ENCODE measurements at regions not wholly inside any gene's neighbourhood (a gene's known extent, or its start where the extent isn't known, plus 50 kb on each side); places are given as distances from the start of the nearest gene placed in this dataset.
A peak's percentile ranks its signal among the peaks of the same experiment; 100 is the strongest.

DNA sequence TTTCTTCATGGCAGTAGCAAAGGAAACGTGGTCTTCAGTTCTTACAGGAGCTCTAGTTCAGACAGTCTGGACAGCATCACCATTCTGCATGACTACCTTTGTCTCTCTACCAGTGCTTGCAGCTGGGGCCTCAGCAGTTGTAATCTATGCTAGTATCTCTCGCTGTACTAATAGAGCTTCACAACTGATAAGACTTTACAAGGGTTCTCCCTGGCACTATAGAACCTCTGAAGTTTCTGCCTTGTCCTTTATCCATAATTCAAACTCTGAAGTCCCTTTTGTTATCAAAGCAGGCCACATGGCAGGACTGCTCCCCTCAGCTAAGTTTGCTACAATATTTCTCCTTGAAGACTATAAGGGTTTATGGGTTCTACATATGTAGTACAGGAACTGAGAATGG, 842.1 kb upstream of the ADGRB3 start:
- Histone ChIP-seq H4K20me1 (replicated peaks; ENCODE audit: control insufficient read depth, insufficient read depth, low read length) (no peaks in the 10 kb centered on the region), H3K27me3 (ENCODE audit: control insufficient read depth in 2 of 2, insufficient read depth in 2 of 2, low read length in 2 of 2) (no peaks in the 10 kb centered on the region), H3K9ac (ENCODE audit: insufficient read depth in 1 of 2, low read depth in 2 of 2, low read length in 2 of 2) (no peak overlapping the region), H3K9me3 (replicated peaks; ENCODE audit: control insufficient read depth, insufficient read depth, low read depth, low read length) (no peaks in the 10 kb centered on the region), H3K79me2 (ENCODE audit: control insufficient read depth, insufficient read depth, low read length) (no peaks in the 10 kb centered on the region), H2AFZ (ENCODE audit: low read depth, low read length) (peak overlapping the region; percentile 84), H3K4me1 (replicated peaks in 1 of 2; ENCODE audit: control insufficient read depth in 2 of 2, insufficient read depth in 2 of 2, low read length in 2 of 2) (peaks cover 0 to 8% of the 10 kb centered on the region in 2 experiments; a peak in 2 of 5 replicates), H3K36me3 (ENCODE audit: control insufficient read depth, insufficient read depth, low read length) (no peaks in the 10 kb centered on the region), H3K4me3 (no peak overlapping the region), H3K4me2 (ENCODE audit: insufficient read depth, low read length) (peak overlapping the region; percentile 33; the same call in 1 of the 2 replicates), H3K9me1 (ENCODE audit: control insufficient read depth, insufficient read depth, low read length) (no peaks in the 10 kb centered on the region), H3K27ac (ENCODE audit: extremely low read depth, low read depth, low read length) (peak overlapping the region; percentile 49)
- in situ Hi-C loops (cut with MboI) (no loop called here), intact Hi-C loops (cut with micrococcal nuclease) (no loop called here)
- ChIA-PET CTCF (ENCODE audit: low intra/inter-chr PET ratio) (no interaction called here), POLR2A (interaction anchor here (0.5 to 0.9 kb wide), 2 partner anchors 96 to 297 kb away, joined by 3 to 4 read pairs; no protein-coding TSS in a partner anchor)
- FAIRE-seq (peak; percentile 46), ATAC-seq (peak; percentile 86), DNase-seq (ENCODE audit: extremely low read depth in 1 of 4, low spot score in 3 of 4) (peak in 3 of 4 experiments; percentile 11 to 60 (median 17))
- no TSS peak for BruUV-seq (replicated peaks)
- WGBS (ENCODE audit: insufficient coverage, low coverage, missing lambda C conversion rate): 0% methylated on average over 2 of the region's 2 CpGs
- TF ChIP-seq CBFA2T3 (IDR thresholded peaks at IDR 0.05) (peak; percentile 62), NFIC (IDR thresholded peaks at IDR 0.05) (no peak), MAFG (tag; conservative IDR thresholded peaks at IDR 0.05) (no peak), ZBTB1 (CRISPR knock-in tag; IDR thresholded peaks at IDR 0.05; ENCODE audit: borderline replicate concordance, low read depth) (no peak), XRCC5 (IDR thresholded peaks at IDR 0.05; ENCODE audit: low read depth, low read length) (no peak), ZNF316 (IDR thresholded peaks at IDR 0.05) (no peak), SMARCC2 (IDR thresholded peaks at IDR 0.05; ENCODE audit: low read depth) (no peak), HSF4 (CRISPR knock-in tag; IDR thresholded peaks at IDR 0.05; ENCODE audit: borderline replicate concordance) (no peak), SIRT6 (IDR thresholded peaks at IDR 0.05; ENCODE audit: low read depth, low read length) (no peak), E2F3 (CRISPR knock-in tag; IDR thresholded peaks at IDR 0.05) (no peak), ARID1B (IDR thresholded peaks at IDR 0.05) (peak; percentile 61), TGIF2 (CRISPR knock-in tag; IDR thresholded peaks at IDR 0.05) (no peak), ZNF347 (CRISPR knock-in tag; IDR thresholded peaks at IDR 0.05; ENCODE audit: low read depth) (no peak), SMARCB1 (IDR thresholded peaks at IDR 0.05; ENCODE audit: insufficient read length, low read depth) (peak; percentile 37), CBX3 (IDR thresholded peaks at IDR 0.05; ENCODE audit: borderline replicate concordance in 1 of 2, low read length in 2 of 2) (peak in 1 of 2 experiments; percentile 31; a peak in 1 of 3 replicates), TEAD4 (IDR thresholded peaks at IDR 0.05; ENCODE audit: low read length) (peak; percentile 31; the same call in 1 of the 2 replicates), TEAD4 (CRISPR knock-in tag; IDR thresholded peaks at IDR 0.05; ENCODE audit: borderline replicate concordance) (no peak), ZZZ3 (IDR thresholded peaks at IDR 0.05) (no peak), SOX6 (IDR thresholded peaks at IDR 0.05) (peak; percentile 47; the same call in 1 of the 2 replicates), ZNF764 (CRISPR knock-in tag; IDR thresholded peaks at IDR 0.05; ENCODE audit: low read depth) (no peak)
- TF ChIP-seq, protein P1, sequence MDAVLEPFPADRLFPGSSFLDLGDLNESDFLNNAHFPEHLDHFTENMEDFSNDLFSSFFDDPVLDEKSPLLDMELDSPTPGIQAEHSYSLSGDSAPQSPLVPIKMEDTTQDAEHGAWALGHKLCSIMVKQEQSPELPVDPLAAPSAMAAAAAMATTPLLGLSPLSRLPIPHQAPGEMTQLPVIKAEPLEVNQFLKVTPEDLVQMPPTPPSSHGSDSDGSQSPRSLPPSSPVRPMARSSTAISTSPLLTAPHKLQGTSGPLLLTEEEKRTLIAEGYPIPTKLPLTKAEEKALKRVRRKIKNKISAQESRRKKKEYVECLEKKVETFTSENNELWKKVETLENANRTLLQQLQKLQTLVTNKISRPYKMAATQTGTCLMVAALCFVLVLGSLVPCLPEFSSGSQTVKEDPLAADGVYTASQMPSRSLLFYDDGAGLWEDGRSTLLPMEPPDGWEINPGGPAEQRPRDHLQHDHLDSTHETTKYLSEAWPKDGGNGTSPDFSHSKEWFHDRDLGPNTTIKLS (IDR thresholded peaks at IDR 0.05; ENCODE audit: borderline replicate concordance, low read depth): no peak
- TF ChIP-seq, protein P2, sequence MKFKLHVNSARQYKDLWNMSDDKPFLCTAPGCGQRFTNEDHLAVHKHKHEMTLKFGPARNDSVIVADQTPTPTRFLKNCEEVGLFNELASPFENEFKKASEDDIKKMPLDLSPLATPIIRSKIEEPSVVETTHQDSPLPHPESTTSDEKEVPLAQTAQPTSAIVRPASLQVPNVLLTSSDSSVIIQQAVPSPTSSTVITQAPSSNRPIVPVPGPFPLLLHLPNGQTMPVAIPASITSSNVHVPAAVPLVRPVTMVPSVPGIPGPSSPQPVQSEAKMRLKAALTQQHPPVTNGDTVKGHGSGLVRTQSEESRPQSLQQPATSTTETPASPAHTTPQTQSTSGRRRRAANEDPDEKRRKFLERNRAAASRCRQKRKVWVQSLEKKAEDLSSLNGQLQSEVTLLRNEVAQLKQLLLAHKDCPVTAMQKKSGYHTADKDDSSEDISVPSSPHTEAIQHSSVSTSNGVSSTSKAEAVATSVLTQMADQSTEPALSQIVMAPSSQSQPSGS (CRISPR knock-in tag; IDR thresholded peaks at IDR 0.05): no peak
- TF ChIP-seq, protein P3, sequence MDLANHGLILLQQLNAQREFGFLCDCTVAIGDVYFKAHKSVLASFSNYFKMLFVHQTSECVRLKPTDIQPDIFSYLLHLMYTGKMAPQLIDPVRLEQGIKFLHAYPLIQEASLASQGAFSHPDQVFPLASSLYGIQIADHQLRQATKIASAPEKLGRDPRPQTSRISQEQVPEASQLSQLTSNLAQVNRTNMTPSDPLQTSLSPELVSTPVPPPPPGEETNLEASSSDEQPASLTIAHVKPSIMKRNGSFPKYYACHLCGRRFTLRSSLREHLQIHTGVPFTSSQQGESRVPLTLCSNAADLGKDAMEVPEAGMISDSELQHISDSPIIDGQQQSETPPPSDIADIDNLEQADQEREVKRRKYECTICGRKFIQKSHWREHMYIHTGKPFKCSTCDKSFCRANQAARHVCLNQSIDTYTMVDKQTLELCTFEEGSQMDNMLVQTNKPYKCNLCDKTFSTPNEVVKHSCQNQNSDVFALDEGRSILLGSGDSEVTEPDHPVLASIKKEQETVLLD (IDR thresholded peaks at IDR 0.05): no peak

All from K562 (cell line).